Neural progenitor cell (in vitro differentiated cells): ENCODE measurements at regions not wholly inside any gene's neighbourhood (a gene's known extent, or its start where the extent isn't known, plus 50 kb on each side); places are given as distances from the start of the nearest gene placed in this dataset.

Experiments used
- CTCF ChIP-seq: fragments of 200-600 bp; sonication (generic); IDR thresholded peaks from 2 replicates; pipeline ENCODE4 v1.5.1; 2017; ENCODE audit warnings: antibody characterized with exemption, mild to moderate bottlenecking
- EZH2 ChIP-seq: fragments of 200-600 bp; sonication (generic); IDR thresholded peaks from 2 replicates; pipeline ENCODE4 v1.6.1; 2017; ENCODE audit warnings: antibody characterized with exemption, mild to moderate bottlenecking, moderate library complexity
- EZH2phosphoT487 ChIP-seq: fragments of 200-600 bp; sonication (generic); IDR thresholded peaks from 2 replicates; pipeline ENCODE4 v1.6.1; 2017; ENCODE audit warnings: antibody characterized with exemption

GRCh38 chr6:120303527-120303926, 954.0 kb upstream of the MAN1A1 start:
- no peak for TF ChIP-seq CTCF
- TF ChIP-seq EZH2 = no peak
- no peak for TF ChIP-seq EZH2phosphoT487
